GM12873 (cell line): ENCODE measurements at regions not wholly inside any gene's neighbourhood (a gene's known extent, or its start where the extent isn't known, plus 50 kb on each side); places are given as distances from the start of the nearest gene placed in this dataset.

ENCODE experiments used
- CTCF ChIP-seq: IDR thresholded peaks from 2 replicates; pipeline ENCODE4 v1.5.1; 2012; ENCODE audit warnings: low read depth, mild to moderate bottlenecking, moderate library complexity, low read length, control low read depth; ENCODE audit not compliant: insufficient read depth; ENCODE audit errors: missing control alignments

- TF ChIP-seq CTCF: no peak
Observed at GRCh38 chr20:56900252-56900651, 271.1 kb downstream of the TFAP2C start.

GRCh38 chr20:56903421-56903820, 274.3 kb downstream of the TFAP2C start:
- no peak for TF ChIP-seq CTCF

GRCh38 chr20:56903858-56904257, 274.8 kb downstream of the TFAP2C start:
- no peak for TF ChIP-seq CTCF

- no peak for TF ChIP-seq CTCF
Observed at GRCh38 chr20:56909918-56910714, 281.0 kb downstream of the TFAP2C start.

GRCh38 chr20:56911946-56912345, 282.8 kb downstream of the TFAP2C start:
- no peak for TF ChIP-seq CTCF

- TF ChIP-seq CTCF: no peak
Observed at GRCh38 chr20:56914532-56914931, 285.4 kb downstream of the TFAP2C start.

GRCh38 chr20:56916345-56916622, 287.2 kb downstream of the TFAP2C start:
- no peak for TF ChIP-seq CTCF
